ENCODE measurements at regions not wholly inside any gene's neighbourhood (a gene's known extent, or its start where the extent isn't known, plus 50 kb on each side); places are given as distances from the start of the nearest gene placed in this dataset.

GRCh38 chr1:184324972-184325371 is 61.9 kb upstream of the C1orf21 start:
- Histone ChIP-seq H3K4me3 (no peak overlapping the region), H3K27me3 (no peaks in the 10 kb centered on the region), H3K36me3 (no peaks in the 10 kb centered on the region), H3K4me1 (peaks cover 3 to 4% (median 4%) of the 10 kb centered on the region in 3 donors), H3K27ac (no peak overlapping the region), H3K9me3 (no peaks in the 10 kb centered on the region)
- DNase-seq (no peak), FAIRE-seq (no peak), ATAC-seq (no peak)
- WGBS, 2 donors = 76 to 86% methylated on average over 3 of the region's 3 CpGs
- TF ChIP-seq CTCF (IDR thresholded peaks at IDR 0.05) = no peak
- intact Hi-C loops (cut with DNase I) = no loop called here

GRCh38 chr1:184326278-184326677 is 60.6 kb upstream of the C1orf21 start:
- Histone ChIP-seq H3K4me3 (no peak overlapping the region), H3K4me1 (peaks cover 7 to 12% (median 8%) of the 10 kb centered on the region in 3 donors), H3K9me3 (no peaks in the 10 kb centered on the region), H3K27me3 (no peaks in the 10 kb centered on the region), H3K36me3 (no peaks in the 10 kb centered on the region), H3K27ac (no peak overlapping the region)
- ATAC-seq (no peak), DNase-seq (no peak), FAIRE-seq (no peak)
- intact Hi-C loops (cut with DNase I) = no loop called here
- 91 to 92% methylated on average over 6 of the region's 6 CpGs for WGBS, 2 donors
- no peak for TF ChIP-seq CTCF (IDR thresholded peaks at IDR 0.05)

GRCh38 chr1:184329245-184329953 is 57.4 kb upstream of the C1orf21 start:
- ATAC-seq (no peak), FAIRE-seq (no peak), DNase-seq (no peak)
- H3K4me3 ChIP-seq = no peak overlapping the region
- peaks cover 7 to 12% (median 8%) of the 10 kb centered on the region in 3 donors for H3K4me1 ChIP-seq
- no peak overlapping the region for H3K27ac ChIP-seq
- 92 to 94% methylated on average over 7 of the region's 7 CpGs for WGBS, 2 donors
- no peaks in the 10 kb centered on the region for H3K9me3 ChIP-seq
- no peak for TF ChIP-seq CTCF (IDR thresholded peaks at IDR 0.05)
- H3K36me3 ChIP-seq = no peaks in the 10 kb centered on the region
- intact Hi-C loops (cut with DNase I) = no loop called here
- no peaks in the 10 kb centered on the region for H3K27me3 ChIP-seq

GRCh38 chr1:184329962-184330868 is 56.6 kb upstream of the C1orf21 start:
- H3K4me3 ChIP-seq = no peak overlapping the region
- intact Hi-C loops (cut with DNase I) = no loop called here
- H3K27me3 ChIP-seq = no peaks in the 10 kb centered on the region
- H3K4me1 ChIP-seq = peaks cover 7 to 12% (median 8%) of the 10 kb centered on the region in 3 donors
- H3K27ac ChIP-seq = no peak overlapping the region
- no peaks in the 10 kb centered on the region for H3K36me3 ChIP-seq
- FAIRE-seq = peak; percentile 57
- peak in 3 of 6 donors; percentile 42 to 54 (median 48) for DNase-seq
- no peak for TF ChIP-seq CTCF (IDR thresholded peaks at IDR 0.05)
- no peaks in the 10 kb centered on the region for H3K9me3 ChIP-seq
- peak; percentile 66 to 87 (median 80) for ATAC-seq
- 32 to 34% methylated on average over 7 of the region's 7 CpGs for WGBS, 2 donors

Measured in pancreas (tissue), 10 donors.